ENCODE measurements at regions not wholly inside any gene's neighbourhood (a gene's known extent, or its start where the extent isn't known, plus 50 kb on each side); places are given as distances from the start of the nearest gene placed in this dataset.

DNA sequence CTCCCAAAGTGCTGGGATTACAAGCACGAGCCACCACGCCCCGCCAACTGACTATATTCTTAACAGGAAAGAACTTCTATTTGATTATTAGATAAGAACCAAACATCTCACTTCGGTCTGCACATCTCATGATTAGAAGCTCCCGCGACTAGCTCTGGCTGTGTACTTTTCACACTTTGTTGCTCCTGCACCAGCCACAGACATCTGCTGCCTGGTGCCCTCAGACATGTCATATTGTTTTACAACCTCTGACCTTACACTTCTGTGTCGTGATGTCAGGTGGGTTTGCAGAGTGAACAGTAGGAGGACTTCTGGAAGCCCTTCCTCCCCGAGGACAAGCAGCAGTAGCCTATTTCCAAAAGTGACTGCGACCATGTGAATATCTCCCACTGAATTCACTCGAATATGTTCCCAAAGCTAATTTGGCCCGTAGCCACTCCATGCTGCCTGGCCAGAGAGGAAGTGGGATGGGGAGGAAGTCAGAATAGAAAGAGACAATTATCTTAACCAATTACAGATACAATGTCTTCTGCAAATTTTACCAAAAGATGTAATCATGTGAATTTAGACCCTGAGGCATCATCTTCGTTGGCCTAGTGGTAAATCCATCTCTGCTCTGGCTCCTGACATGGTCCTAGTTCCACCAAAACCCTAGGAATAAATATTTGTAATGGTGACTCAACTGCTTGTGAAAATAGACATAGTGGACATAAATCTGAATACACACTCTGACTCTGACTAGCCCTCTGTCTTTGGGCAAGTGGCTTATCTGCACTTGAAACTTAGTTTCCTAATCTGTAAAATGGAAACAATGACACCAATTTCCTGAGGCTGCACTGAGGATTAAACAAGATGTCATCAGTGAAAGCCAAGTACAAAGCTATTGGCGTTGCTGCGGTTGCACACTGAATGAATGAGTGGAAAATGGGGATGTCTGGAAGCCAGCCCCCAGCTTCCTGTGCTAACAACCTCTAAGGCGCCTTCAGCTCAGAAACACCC lies 406.1 kb downstream of the LRATD1 start:
- TF ChIP-seq POLR2A (IDR thresholded peaks at IDR 0.05): no peak
- TF ChIP-seq, protein P1, sequence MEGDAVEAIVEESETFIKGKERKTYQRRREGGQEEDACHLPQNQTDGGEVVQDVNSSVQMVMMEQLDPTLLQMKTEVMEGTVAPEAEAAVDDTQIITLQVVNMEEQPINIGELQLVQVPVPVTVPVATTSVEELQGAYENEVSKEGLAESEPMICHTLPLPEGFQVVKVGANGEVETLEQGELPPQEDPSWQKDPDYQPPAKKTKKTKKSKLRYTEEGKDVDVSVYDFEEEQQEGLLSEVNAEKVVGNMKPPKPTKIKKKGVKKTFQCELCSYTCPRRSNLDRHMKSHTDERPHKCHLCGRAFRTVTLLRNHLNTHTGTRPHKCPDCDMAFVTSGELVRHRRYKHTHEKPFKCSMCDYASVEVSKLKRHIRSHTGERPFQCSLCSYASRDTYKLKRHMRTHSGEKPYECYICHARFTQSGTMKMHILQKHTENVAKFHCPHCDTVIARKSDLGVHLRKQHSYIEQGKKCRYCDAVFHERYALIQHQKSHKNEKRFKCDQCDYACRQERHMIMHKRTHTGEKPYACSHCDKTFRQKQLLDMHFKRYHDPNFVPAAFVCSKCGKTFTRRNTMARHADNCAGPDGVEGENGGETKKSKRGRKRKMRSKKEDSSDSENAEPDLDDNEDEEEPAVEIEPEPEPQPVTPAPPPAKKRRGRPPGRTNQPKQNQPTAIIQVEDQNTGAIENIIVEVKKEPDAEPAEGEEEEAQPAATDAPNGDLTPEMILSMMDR (IDR thresholded peaks at IDR 0.05): no peak
